GM06990 (cell line): ENCODE measurements at regions not wholly inside any gene's neighbourhood (a gene's known extent, or its start where the extent isn't known, plus 50 kb on each side); places are given as distances from the start of the nearest gene placed in this dataset.

ENCODE experiments used
- DNase-seq: peaks from one replicate; pipeline ENCODE4 v3.0.0-alpha.2; 2011; ENCODE audit not compliant: insufficient read length; ENCODE audit errors: extremely low read depth
- H3K27me3 ChIP-seq: replicated peaks from 2 replicates; pipeline ENCODE4 v1.6.0; 2011; ENCODE audit warnings: low read length; ENCODE audit not compliant: control insufficient read depth, insufficient read depth
- H3K36me3 ChIP-seq: 2 replicates; pipeline ENCODE4 v1.5.1; 2011; ENCODE audit warnings: low read length; ENCODE audit not compliant: control insufficient read depth, insufficient read depth
- H3K4me3 ChIP-seq: replicated peaks from 2 replicates; pipeline ENCODE4 v1.5.1; 2011; ENCODE audit warnings: low read depth, mild to moderate bottlenecking, control low read depth, low read length
- CTCF ChIP-seq: IDR thresholded peaks from 2 replicates; pipeline ENCODE4 v1.5.1; 2011; ENCODE audit warnings: low read length, control low read depth, mild to moderate bottlenecking, inconsistent platforms; ENCODE audit not compliant: insufficient read depth, poor library complexity, severe bottlenecking

GRCh38 chr18:33854827-33855139, 276.8 kb downstream of the ASXL3 start:
- DNase-seq = no peak
- Histone ChIP-seq H3K36me3 (no peaks in the 10 kb centered on the region), H3K27me3 (no peaks in the 10 kb centered on the region), H3K4me3 (no peak overlapping the region)
- no peak for TF ChIP-seq CTCF

GRCh38 chr18:33854086-33854826, 276.2 kb downstream of the ASXL3 start:
- H3K36me3 ChIP-seq = no peaks in the 10 kb centered on the region
- H3K4me3 ChIP-seq = no peak overlapping the region
- no peak for TF ChIP-seq CTCF
- no peak for DNase-seq
- H3K27me3 ChIP-seq = no peaks in the 10 kb centered on the region

- DNase-seq = no peak
- no peak overlapping the region for H3K4me3 ChIP-seq
Measured at GRCh38 chr18:33853187-33853586, 275.2 kb downstream of the ASXL3 start.

GRCh38 chr18:33851546-33852078, 273.6 kb downstream of the ASXL3 start:
- peak; percentile 9 for DNase-seq
- Histone ChIP-seq H3K36me3 (no peaks in the 10 kb centered on the region), H3K4me3 (no peak overlapping the region), H3K27me3 (no peaks in the 10 kb centered on the region)
- no peak for TF ChIP-seq CTCF

More at GRCh38 chr18:33853187-33853586, 275.2 kb downstream of the ASXL3 start:
- TF ChIP-seq CTCF = no peak
- H3K27me3 ChIP-seq = no peaks in the 10 kb centered on the region
- no peaks in the 10 kb centered on the region for H3K36me3 ChIP-seq

- Histone ChIP-seq H3K36me3 (no peaks in the 10 kb centered on the region), H3K27me3 (no peaks in the 10 kb centered on the region), H3K4me3 (no peak overlapping the region)
- TF ChIP-seq CTCF = no peak
- no peak for DNase-seq
Measured at GRCh38 chr18:33849731-33850130, 271.7 kb downstream of the ASXL3 start.
